ENCODE measurements at regions not wholly inside any gene's neighbourhood (a gene's known extent, or its start where the extent isn't known, plus 50 kb on each side); places are given as distances from the start of the nearest gene placed in this dataset.

- TF ChIP-seq CTCF (IDR thresholded peaks at IDR 0.05; ENCODE audit: poor library complexity, severe bottlenecking), result no peak
- TF ChIP-seq MXI1 (conservative IDR thresholded peaks at IDR 0.05; ENCODE audit: poor library complexity, severe bottlenecking), result no peak
- no peak for TF ChIP-seq POLR2AphosphoS5 (IDR thresholded peaks at IDR 0.05)
- TF ChIP-seq EZH2 (IDR thresholded peaks at IDR 0.05; ENCODE audit: borderline replicate concordance, insufficient read depth, low read length, poor library complexity, severe bottlenecking), result no peak
- TF ChIP-seq SMC3 (conservative IDR thresholded peaks at IDR 0.05; ENCODE audit: poor library complexity), result no peak
- TF ChIP-seq TAF1 (IDR thresholded peaks at IDR 0.05; ENCODE audit: low read depth), result no peak
- TF ChIP-seq REST (IDR thresholded peaks at IDR 0.05; ENCODE audit: borderline replicate concordance), result no peak
- no peak for TF ChIP-seq RAD21 (conservative IDR thresholded peaks at IDR 0.05)
- no peak for TF ChIP-seq EP300 (conservative IDR thresholded peaks at IDR 0.05; ENCODE audit: poor library complexity, severe bottlenecking)
These were observed 84.7 kb upstream of the CYRIA start for GRCh38 chr2:16750175-16750924.

All from neural cell (in vitro differentiated cells).